ACC112 (cell line): ENCODE measurements at regions not wholly inside any gene's neighbourhood (a gene's known extent, or its start where the extent isn't known, plus 50 kb on each side); places are given as distances from the start of the nearest gene placed in this dataset.
"Not testable (repeated sequence)": the region's sequence is repeated elsewhere in the genome, so short reads cannot be mapped to it uniquely, and the experiment has no call there.

ENCODE experiments used
- H2AFZ ChIP-seq: fragments of 200-600 bp; sonication (generic); one replicate; pipeline ENCODE4 v1.6.0; 2017; ENCODE audit warnings: antibody characterized with exemption, low read length; ENCODE audit not compliant: unreplicated experiment
- H3K27ac ChIP-seq: fragments of 200-600 bp; sonication (generic); 2 replicates; pipeline ENCODE4 v1.5.1; 2014; ENCODE audit warnings: low read depth, mild to moderate bottlenecking, antibody characterized with exemption, low read length, moderate library complexity
- H3K27me3 ChIP-seq: fragments of 200-600 bp; sonication (generic); 2 replicates; pipeline ENCODE4 v1.6.1; 2014; ENCODE audit warnings: mild to moderate bottlenecking, antibody characterized with exemption, low read length, moderate library complexity, mixed read lengths; ENCODE audit not compliant: insufficient read depth
- H3K36me3 ChIP-seq: fragments of 200-600 bp; sonication (generic); 2 replicates; pipeline ENCODE4 v1.6.1; 2016; ENCODE audit warnings: mild to moderate bottlenecking, antibody characterized with exemption, low read length, moderate library complexity, mixed read lengths; ENCODE audit not compliant: insufficient read depth
- H3K4me1 ChIP-seq: fragments of 200-600 bp; sonication (generic); one replicate; pipeline ENCODE4 v1.6.1; 2016; ENCODE audit warnings: low read length, mixed read lengths; ENCODE audit not compliant: insufficient read depth, unreplicated experiment, control insufficient read depth
- H3K4me3 ChIP-seq: fragments of 200-600 bp; sonication (generic); 2 replicates; pipeline ENCODE4 v1.5.1; 2014; ENCODE audit warnings: mild to moderate bottlenecking, low read depth, low read length
- H3K79me2 ChIP-seq: fragments of 200-600 bp; sonication (generic); one replicate; pipeline ENCODE4 v1.6.0; 2016; ENCODE audit warnings: low read length; ENCODE audit not compliant: control insufficient read depth, unreplicated experiment, insufficient read depth

DNA sequence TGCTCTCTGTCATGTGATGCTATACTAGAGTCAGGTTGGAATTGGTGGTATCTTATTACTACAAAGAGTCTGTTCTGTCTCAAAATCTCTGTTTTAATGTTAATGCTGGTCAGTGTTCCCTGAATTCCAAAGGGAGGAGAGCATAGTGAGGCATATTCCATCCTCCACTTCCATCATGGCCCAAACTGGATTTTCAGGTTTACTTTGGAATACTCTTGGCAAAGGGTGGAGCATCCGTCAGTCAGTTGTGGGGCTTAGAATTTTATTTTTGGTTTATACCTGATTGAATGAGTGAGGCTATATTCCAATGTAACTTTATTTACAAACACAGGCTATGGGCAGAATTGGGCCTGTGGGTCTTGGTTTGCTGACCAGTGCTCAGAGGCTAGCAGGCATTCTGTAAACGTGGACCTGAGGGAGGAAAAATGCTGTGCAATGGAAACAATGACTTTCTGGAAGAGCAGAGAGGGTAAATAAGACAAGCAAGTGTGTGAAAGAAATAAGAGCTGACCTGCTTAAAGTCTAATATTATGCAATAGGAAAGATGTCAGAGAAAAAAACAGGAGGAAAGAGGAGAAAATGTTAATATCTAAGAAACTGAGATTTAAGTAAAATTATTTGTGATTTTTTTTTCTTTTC, 106.2 kb upstream of the CLINT1 start:
- H3K27ac ChIP-seq, result no peak overlapping the region
- H3K79me2 ChIP-seq, result no peaks in the 10 kb centered on the region
- H3K27me3 ChIP-seq, result no peaks in the 10 kb centered on the region
- no peaks in the 10 kb centered on the region for H3K4me1 ChIP-seq
- H3K36me3 ChIP-seq, result no peaks in the 10 kb centered on the region
- no peak overlapping the region for H3K4me3 ChIP-seq
- no peak overlapping the region for H2AFZ ChIP-seq

DNA sequence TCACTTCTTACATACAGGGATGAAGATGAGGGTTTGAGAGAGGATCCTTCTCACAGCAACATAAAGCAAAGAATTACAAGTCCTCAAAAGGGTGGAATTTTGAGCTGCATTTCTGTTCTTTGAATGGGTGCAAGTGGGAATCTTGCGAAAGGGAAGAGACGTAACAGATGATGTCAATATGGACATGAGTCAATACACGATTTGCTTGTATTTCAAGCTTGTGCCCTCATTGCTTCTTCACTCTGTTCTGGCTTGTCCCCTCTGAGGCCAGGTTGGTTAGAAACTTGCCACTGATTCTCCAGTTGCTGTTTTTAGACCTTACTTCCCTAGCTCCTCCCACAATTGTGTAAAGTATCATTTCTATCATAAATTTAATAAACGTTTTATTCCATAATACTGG, 104.8 kb upstream of the CLINT1 start:
- Histone ChIP-seq H3K4me3 (no peak overlapping the region), H3K79me2 (no peaks in the 10 kb centered on the region), H3K4me1 (no peaks in the 10 kb centered on the region), H3K36me3 (no peaks in the 10 kb centered on the region), H3K27ac (no peak overlapping the region), H2AFZ (no peak overlapping the region), H3K27me3 (no peaks in the 10 kb centered on the region)

DNA sequence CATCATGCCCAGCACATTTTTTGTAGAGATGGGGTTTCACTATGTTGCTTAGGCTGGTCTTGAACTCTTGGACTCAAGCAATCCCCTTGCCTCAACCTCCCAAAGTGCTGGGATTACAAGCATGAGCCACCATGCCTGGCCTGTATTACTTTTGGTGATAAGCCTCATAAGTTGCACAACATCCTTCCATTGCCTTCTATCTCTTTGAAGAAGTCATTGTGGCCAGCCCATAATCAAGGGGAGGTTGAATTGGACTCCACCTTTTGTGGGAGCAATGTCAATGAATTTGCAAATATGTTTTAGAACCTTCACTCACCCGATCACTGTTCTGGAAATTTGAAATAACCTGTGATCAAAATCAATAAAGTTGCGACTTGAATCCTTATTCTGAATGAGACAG, 104.3 kb upstream of the CLINT1 start:
- Histone ChIP-seq H3K27ac (no peak overlapping the region), H3K36me3 (no peaks in the 10 kb centered on the region), H3K79me2 (no peaks in the 10 kb centered on the region), H3K27me3 (no peaks in the 10 kb centered on the region), H2AFZ (no peak overlapping the region), H3K4me1 (no peaks in the 10 kb centered on the region), H3K4me3 (no peak overlapping the region)

DNA sequence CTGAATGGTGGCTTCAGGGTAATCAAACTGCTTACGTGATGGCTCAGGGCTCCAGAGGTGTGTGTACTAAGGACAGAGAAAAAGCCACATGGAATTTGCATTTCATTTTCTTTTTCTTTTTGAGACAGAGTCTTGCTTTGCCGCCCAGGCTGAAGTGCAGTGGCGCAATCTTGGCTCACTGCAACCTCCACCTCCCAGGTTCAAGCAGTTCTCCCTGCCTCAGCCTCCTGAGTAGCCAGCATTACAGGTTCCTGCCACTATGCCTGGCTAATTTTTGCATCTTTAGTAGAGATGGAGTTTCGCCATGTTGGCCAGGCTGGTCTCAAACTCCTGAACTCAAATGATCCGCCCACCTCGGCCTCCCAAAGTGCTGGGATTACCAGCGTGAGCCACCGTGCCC, 103.7 kb upstream of the CLINT1 start:
- H3K79me2 ChIP-seq, H3K36me3 ChIP-seq, H3K4me3 ChIP-seq, H3K27me3 ChIP-seq, H2AFZ ChIP-seq, H3K27ac ChIP-seq, H3K4me1 ChIP-seq: not testable (repeated sequence)

DNA sequence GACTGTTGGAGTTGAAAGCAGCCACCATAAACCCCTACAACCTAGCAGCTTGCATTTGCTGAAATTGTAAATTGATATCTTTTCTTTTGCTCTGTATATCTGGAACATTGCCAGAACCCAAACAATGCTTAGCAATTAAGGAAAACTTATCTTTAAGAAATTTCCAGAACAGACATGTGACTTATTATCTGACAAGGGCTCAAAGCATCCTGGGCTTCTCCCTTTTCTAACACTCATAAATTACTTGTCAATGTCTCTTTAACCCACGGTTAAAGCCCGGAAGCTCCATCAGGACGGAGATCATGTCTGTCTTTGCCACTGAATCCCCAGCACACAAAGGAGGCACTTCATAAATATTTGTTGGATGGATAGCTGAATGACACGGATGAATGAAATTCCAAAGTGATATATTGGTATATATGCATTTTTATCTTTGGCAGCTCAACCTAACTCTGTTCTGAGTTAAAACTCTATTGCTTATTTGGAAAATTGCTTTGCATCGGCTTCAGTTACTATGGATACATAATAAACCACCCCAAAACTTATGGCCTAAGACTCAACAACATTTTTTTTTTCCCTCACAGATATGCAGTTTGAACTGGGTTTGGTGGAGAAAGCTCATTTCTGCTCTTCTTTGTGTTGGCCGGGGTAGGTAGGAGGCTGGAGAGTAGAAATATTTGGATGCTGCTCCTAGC, 103.1 kb upstream of the CLINT1 start:
- Histone ChIP-seq H3K79me2 (no peaks in the 10 kb centered on the region), H3K36me3 (no peaks in the 10 kb centered on the region), H3K4me1 (no peaks in the 10 kb centered on the region), H3K27ac (no peak overlapping the region), H2AFZ (no peak overlapping the region), H3K27me3 (peaks cover 1% of the 10 kb centered on the region; the same call in 1 of the 2 replicates), H3K4me3 (no peak overlapping the region)

DNA sequence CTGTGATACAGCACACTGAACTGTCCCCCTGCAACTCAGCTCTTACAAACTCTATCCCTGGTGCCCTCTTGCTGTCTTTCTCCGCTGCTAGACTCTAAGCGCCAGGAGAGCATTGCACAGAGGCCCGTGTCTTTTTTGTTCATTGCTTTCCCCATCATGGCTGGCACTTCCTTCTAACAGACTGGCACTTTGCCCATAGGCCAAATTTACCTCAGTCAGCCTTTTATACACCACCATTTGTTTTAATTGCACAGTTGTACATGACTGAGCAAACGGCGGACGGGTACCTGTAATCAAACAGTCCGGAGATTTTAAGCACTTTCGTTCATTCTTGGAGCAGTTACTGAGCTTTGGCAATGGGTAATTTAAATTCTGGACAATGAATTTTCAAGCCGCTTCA, 102.2 kb upstream of the CLINT1 start:
- H3K27me3 ChIP-seq, result peaks cover 10% of the 10 kb centered on the region; the same call in 1 of the 2 replicates
- H3K27ac ChIP-seq, result no peak overlapping the region
- no peak overlapping the region for H3K4me3 ChIP-seq
- no peaks in the 10 kb centered on the region for H3K79me2 ChIP-seq
- no peak overlapping the region for H2AFZ ChIP-seq
- H3K4me1 ChIP-seq, result no peaks in the 10 kb centered on the region
- H3K36me3 ChIP-seq, result no peaks in the 10 kb centered on the region

DNA sequence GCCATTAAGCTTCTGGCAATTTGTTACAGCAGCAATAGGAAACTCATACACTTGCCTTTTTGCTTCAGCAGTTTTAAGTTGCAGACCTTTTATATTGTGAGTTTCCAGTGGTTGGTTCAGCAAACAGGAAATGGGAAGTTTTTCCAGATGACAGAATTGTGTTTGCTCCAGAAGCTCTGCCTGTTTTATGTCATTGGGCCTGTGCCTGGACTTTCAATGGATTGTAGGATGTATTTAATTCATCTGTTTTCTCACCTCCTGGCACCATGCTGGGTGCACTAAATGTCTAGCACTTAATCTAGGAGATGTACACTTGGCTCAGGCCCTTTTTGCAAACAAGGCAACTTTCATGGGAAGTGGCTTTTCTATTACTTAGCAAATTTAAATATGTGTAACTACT, 100.4 kb upstream of the CLINT1 start:
- Histone ChIP-seq H3K79me2 (no peaks in the 10 kb centered on the region), H3K4me1 (no peaks in the 10 kb centered on the region), H3K27me3 (peaks cover 15% of the 10 kb centered on the region; the same call in 1 of the 2 replicates), H3K4me3 (no peak overlapping the region), H3K27ac (no peak overlapping the region), H3K36me3 (no peaks in the 10 kb centered on the region), H2AFZ (no peak overlapping the region)

DNA sequence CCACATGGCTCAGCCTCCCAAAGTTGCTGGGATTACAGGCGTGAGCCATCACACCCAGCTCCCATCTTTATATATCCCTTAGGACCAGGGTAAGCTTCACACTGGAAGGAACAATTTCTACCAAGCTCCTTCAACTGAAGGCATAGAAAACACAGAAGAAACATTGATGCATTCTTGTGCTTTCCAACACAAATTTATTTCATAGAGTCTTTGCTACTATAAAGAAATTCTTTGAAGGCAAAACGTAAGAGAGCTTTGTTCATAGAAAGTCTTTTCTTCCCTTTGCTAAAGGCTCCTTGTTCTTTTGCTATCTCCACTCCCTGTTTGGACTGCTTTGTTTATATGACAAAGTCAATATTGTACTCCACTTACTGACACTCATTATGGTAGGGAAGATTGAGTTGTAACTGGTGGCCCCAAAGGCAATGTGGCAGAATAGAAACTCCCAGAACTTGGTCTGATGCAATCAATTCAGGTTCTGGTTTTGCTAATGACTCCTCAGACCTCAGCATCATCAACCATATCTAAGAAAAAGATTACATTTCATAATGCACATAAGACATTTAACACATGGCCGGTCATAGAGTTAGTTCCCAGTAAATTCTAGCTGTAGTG, 97.4 kb upstream of the CLINT1 start:
- Histone ChIP-seq H3K4me1 (no peaks in the 10 kb centered on the region), H2AFZ (no peak overlapping the region), H3K79me2 (no peaks in the 10 kb centered on the region), H3K4me3 (no peak overlapping the region), H3K36me3 (no peaks in the 10 kb centered on the region), H3K27ac (no peak overlapping the region), H3K27me3 (peaks cover 15% of the 10 kb centered on the region; the same call in 1 of the 2 replicates)

DNA sequence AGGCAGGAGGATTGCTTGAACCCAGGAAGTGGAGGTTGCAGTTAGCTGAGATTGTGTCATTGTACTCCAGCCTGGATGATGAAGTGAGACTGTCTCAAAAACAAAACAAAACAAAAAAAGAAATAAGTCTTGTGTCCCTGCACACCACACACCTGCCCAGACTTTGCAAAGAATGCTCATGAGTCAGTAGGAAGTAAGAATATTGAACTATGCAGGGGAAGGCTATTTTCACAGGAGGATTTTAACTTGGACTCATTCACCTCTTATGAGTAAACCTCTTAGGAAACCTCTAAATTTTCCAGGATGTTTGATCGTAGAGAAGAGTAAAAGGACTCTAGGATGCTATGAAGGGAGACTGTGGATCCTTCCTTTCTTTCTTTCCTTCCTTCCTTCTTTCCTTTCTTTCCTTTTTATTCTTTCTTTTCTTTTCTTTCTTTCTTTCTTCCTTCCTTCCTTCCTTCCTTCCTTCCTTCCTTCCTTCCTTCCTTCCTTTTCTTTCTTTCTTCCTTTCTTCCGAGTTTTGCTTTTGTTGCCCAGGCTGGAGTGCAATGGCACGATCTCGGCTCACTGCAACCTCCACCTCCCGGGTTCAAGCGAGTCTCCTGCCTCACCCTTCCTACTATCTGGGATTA, 96.7 kb upstream of the CLINT1 start:
- no peak overlapping the region for H2AFZ ChIP-seq
- H3K79me2 ChIP-seq, result no peaks in the 10 kb centered on the region
- no peak overlapping the region for H3K27ac ChIP-seq
- H3K4me1 ChIP-seq, result no peaks in the 10 kb centered on the region
- no peak overlapping the region for H3K4me3 ChIP-seq
- H3K36me3 ChIP-seq, result no peaks in the 10 kb centered on the region
- H3K27me3 ChIP-seq, result peaks cover 15% of the 10 kb centered on the region; the same call in 1 of the 2 replicates

DNA sequence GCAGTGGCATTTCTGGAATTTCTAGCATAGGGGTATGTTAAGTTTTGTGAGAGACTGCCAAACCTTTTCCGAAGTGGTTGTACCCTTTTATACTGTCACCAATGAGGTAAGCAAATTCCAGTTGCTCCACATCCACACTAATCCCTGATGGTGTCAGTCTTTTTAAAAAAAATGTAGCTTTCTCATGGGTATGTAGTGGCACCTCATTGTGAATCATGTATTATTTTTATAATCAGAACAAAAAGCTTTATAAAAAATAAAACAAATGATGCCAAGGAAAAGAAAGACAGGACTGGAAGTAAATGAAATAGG, 93.4 kb upstream of the CLINT1 start:
- Histone ChIP-seq H3K27ac (no peak overlapping the region), H3K4me1 (no peaks in the 10 kb centered on the region), H2AFZ (no peak overlapping the region), H3K27me3 (peaks cover 15% of the 10 kb centered on the region; the same call in 1 of the 2 replicates), H3K36me3 (no peaks in the 10 kb centered on the region), H3K79me2 (no peaks in the 10 kb centered on the region), H3K4me3 (no peak overlapping the region)
